HG02798 (cell line): ENCODE measurements at regions not wholly inside any gene's neighbourhood (a gene's known extent, or its start where the extent isn't known, plus 50 kb on each side); places are given as distances from the start of the nearest gene placed in this dataset.
A peak's percentile ranks its signal among the peaks of the same experiment; 100 is the strongest.

Experiments
- ATAC-seq: cut with Tn5 transposase; IDR thresholded peaks from one replicate; pipeline ENCODE4 v1.9.1; 2021; ENCODE audit warnings: mild to moderate bottlenecking; ENCODE audit not compliant: unreplicated experiment, poor library complexity

GRCh38 chrX:45795546-45795945, 594.9 kb upstream of the DIPK2B start:
- no peak for ATAC-seq

GRCh38 chrX:45794995-45795337, 594.3 kb upstream of the DIPK2B start:
- ATAC-seq = peak; percentile 56

- ATAC-seq = peak; percentile 22
Measured at GRCh38 chrX:45794323-45794994, 593.8 kb upstream of the DIPK2B start.

- no peak for ATAC-seq
Measured at GRCh38 chrX:45788941-45789348, 588.3 kb upstream of the DIPK2B start.

GRCh38 chrX:45788315-45788714, 587.6 kb upstream of the DIPK2B start:
- no peak for ATAC-seq

- no peak for ATAC-seq
Measured at GRCh38 chrX:45784590-45784989, 583.9 kb upstream of the DIPK2B start.

GRCh38 chrX:45783002-45783401, 582.3 kb upstream of the DIPK2B start:
- no peak for ATAC-seq

- ATAC-seq = no peak
Measured at GRCh38 chrX:45781901-45782553, 581.4 kb upstream of the DIPK2B start.

GRCh38 chrX:45778616-45779015, 577.9 kb upstream of the DIPK2B start:
- no peak for ATAC-seq

- ATAC-seq = no peak
Measured at GRCh38 chrX:45777366-45777765, 576.7 kb upstream of the DIPK2B start.

GRCh38 chrX:45775468-45775867, 574.8 kb upstream of the DIPK2B start:
- ATAC-seq = no peak

- ATAC-seq = no peak
Measured at GRCh38 chrX:45774961-45775360, 574.3 kb upstream of the DIPK2B start.

GRCh38 chrX:45773572-45773971, 572.9 kb upstream of the DIPK2B start:
- no peak for ATAC-seq

GRCh38 chrX:45771560-45772340, 571.1 kb upstream of the DIPK2B start:
- peak; percentile 48 for ATAC-seq

- no peak for ATAC-seq
Measured at GRCh38 chrX:45771114-45771513, 570.4 kb upstream of the DIPK2B start.

- peak; percentile 90 for ATAC-seq
Measured at GRCh38 chrX:45769761-45770582, 569.3 kb upstream of the DIPK2B start.

GRCh38 chrX:45768666-45769236, 568.1 kb upstream of the DIPK2B start:
- no peak for ATAC-seq

GRCh38 chrX:45766981-45767501, 566.4 kb upstream of the DIPK2B start:
- no peak for ATAC-seq

- ATAC-seq = no peak
Measured at GRCh38 chrX:45765767-45766166, 565.1 kb upstream of the DIPK2B start.

- no peak for ATAC-seq
Measured at GRCh38 chrX:45765281-45765680, 564.6 kb upstream of the DIPK2B start.
